ENCODE measurements at regions not wholly inside any gene's neighbourhood (a gene's known extent, or its start where the extent isn't known, plus 50 kb on each side); places are given as distances from the start of the nearest gene placed in this dataset.

DNA sequence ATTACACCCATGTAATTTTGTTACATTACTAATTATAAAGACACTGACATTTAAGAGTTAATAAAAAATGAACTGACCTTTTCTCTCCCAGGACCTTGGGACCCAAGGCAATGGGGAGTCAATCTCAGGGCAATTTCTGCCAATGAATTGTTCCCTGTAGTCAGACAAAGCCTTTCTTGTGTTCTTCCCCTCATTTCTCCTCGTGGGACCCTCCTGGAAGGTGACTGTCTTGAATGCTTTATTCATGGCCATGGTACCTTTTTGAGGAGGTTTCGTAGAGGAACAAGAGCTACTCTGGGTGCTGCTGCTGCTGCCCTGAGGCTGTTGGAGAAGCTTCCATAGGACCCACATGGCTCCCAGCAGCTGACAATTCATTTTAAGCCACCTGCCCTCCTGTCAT is 190.3 kb downstream of the SNX18 start:
- TF ChIP-seq EZH2phosphoT487 (IDR thresholded peaks at IDR 0.05; ENCODE audit: low read length): no peak
- TF ChIP-seq, protein P1, sequence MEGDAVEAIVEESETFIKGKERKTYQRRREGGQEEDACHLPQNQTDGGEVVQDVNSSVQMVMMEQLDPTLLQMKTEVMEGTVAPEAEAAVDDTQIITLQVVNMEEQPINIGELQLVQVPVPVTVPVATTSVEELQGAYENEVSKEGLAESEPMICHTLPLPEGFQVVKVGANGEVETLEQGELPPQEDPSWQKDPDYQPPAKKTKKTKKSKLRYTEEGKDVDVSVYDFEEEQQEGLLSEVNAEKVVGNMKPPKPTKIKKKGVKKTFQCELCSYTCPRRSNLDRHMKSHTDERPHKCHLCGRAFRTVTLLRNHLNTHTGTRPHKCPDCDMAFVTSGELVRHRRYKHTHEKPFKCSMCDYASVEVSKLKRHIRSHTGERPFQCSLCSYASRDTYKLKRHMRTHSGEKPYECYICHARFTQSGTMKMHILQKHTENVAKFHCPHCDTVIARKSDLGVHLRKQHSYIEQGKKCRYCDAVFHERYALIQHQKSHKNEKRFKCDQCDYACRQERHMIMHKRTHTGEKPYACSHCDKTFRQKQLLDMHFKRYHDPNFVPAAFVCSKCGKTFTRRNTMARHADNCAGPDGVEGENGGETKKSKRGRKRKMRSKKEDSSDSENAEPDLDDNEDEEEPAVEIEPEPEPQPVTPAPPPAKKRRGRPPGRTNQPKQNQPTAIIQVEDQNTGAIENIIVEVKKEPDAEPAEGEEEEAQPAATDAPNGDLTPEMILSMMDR (IDR thresholded peaks at IDR 0.05; ENCODE audit: low read length): no peak
